Panc1 (cell line): ENCODE measurements at regions not wholly inside any gene's neighbourhood (a gene's known extent, or its start where the extent isn't known, plus 50 kb on each side); places are given as distances from the start of the nearest gene placed in this dataset.

Experiments used
- ATAC-seq: fragments of 200-7000 bp; cut with Tn5 transposase; 2 replicates; pipeline ENCODE4 v1.9.1; 2020; ENCODE audit warnings: mild to moderate bottlenecking, moderate library complexity
- BruUV-seq: library from RNA; stranded (reverse); fragments of 400-500 nt; replicated peaks from 2 replicates; lab custom pipeline; 2021; lab: Mats Ljungman, UMichigan
- CTCF ChIA-PET: fragments of 300-600 bp; sonication (Branson Sonifier 250); formaldehyde crosslinking; loops from one replicate; lab custom pipeline; 2022; ENCODE audit warnings: antibody characterized with exemption; lab: Charles Lee
- POLR2A ChIA-PET: fragments of 300-600 bp; sonication (Branson Sonifier 250); formaldehyde crosslinking; loops from one replicate; lab custom pipeline; 2022; ENCODE audit warnings: antibody characterized with exemption; lab: Charles Lee
- DNase-seq: peaks from one replicate; pipeline ENCODE4 v3.0.0-alpha.2; 2010; ENCODE audit warnings: low read depth, low spot score
- H3K27ac ChIP-seq: 2 replicates; pipeline ENCODE4 v1.5.1; 2011; ENCODE audit warnings: mild to moderate bottlenecking, low read length, inconsistent platforms
- H3K27me3 ChIP-seq: fragments of 200-500 bp; sonication (Bioruptor generic); 2 replicates; pipeline ENCODE4 v1.6.0; 2014; ENCODE audit warnings: low read length, inconsistent platforms; ENCODE audit not compliant: control insufficient read depth, insufficient read depth
- H3K36me3 ChIP-seq: fragments of 200-500 bp; sonication (Bioruptor generic); 2 replicates; pipeline ENCODE4 v1.5.1; 2014; ENCODE audit warnings: inconsistent platforms, mild to moderate bottlenecking, low read length, moderate library complexity; ENCODE audit not compliant: control insufficient read depth, insufficient read depth
- H3K4me1 ChIP-seq: 2 replicates; pipeline ENCODE4 v1.5.1; 2011; ENCODE audit warnings: inconsistent platforms, mild to moderate bottlenecking, low read length, moderate library complexity; ENCODE audit not compliant: control insufficient read depth, insufficient read depth
- H3K4me3 ChIP-seq, 2 experiments: 2 replicates each; pipeline ENCODE4 v1.5.1; 2011 to 2012; ENCODE audit warnings: low read depth in 2 of 2, low read length in 2 of 2, mild to moderate bottlenecking in 2 of 2, inconsistent platforms in 1 of 2, moderate library complexity in 1 of 2
- H3K9me3 ChIP-seq: fragments of 200-500 bp; sonication (Bioruptor generic); 2 replicates; pipeline ENCODE4 v1.5.1; 2014; ENCODE audit warnings: low read depth, mild to moderate bottlenecking, inconsistent platforms, low read length, moderate library complexity; ENCODE audit not compliant: control insufficient read depth, insufficient read depth
- CTCF ChIP-seq: fragments of 450-650 bp; IDR thresholded peaks from 2 replicates; pipeline ENCODE4 v1.5.1; 2017; ENCODE audit warnings: mild to moderate bottlenecking
- POLR2AphosphoS5 ChIP-seq: IDR thresholded peaks from 2 replicates; pipeline ENCODE4 v1.6.1; 2012; ENCODE audit warnings: mild to moderate bottlenecking, low read depth, low read length, moderate library complexity
- REST ChIP-seq, 2 experiments: IDR thresholded peaks; 2 replicates each; pipeline ENCODE4 v1.6.1; 2011 to 2012; ENCODE audit warnings: low read depth in 2 of 2, control low read depth in 1 of 2, low read length in 1 of 2, mild to moderate bottlenecking in 1 of 2, moderate library complexity in 1 of 2; ENCODE audit not compliant: insufficient read depth in 1 of 2
- SIN3A ChIP-seq: IDR thresholded peaks from 2 replicates; pipeline ENCODE4 v1.6.1; 2012; ENCODE audit warnings: low read depth, mild to moderate bottlenecking, low read length, moderate library complexity, borderline replicate concordance; ENCODE audit not compliant: insufficient read depth
- TCF7L2 ChIP-seq: IDR thresholded peaks from 2 replicates; pipeline ENCODE4 v1.6.1; 2011; ENCODE audit warnings: mild to moderate bottlenecking, low read depth, low read length, inconsistent platforms
- in situ Hi-C: cut with HindIII; loops from 2 replicates; pipeline ENCODE4 v1.10.0; 2016; ENCODE audit warnings: low sequenced_read_pairs, low pct_unique_long_range_greater_than_20kb
- intact Hi-C: fragments of 100-400 bp; cut with micrococcal nuclease; formaldehyde crosslinking; loops from one replicate; pipeline ENCODE4 v1.10.0; 2022; ENCODE audit not compliant: unreplicated experiment

DNA sequence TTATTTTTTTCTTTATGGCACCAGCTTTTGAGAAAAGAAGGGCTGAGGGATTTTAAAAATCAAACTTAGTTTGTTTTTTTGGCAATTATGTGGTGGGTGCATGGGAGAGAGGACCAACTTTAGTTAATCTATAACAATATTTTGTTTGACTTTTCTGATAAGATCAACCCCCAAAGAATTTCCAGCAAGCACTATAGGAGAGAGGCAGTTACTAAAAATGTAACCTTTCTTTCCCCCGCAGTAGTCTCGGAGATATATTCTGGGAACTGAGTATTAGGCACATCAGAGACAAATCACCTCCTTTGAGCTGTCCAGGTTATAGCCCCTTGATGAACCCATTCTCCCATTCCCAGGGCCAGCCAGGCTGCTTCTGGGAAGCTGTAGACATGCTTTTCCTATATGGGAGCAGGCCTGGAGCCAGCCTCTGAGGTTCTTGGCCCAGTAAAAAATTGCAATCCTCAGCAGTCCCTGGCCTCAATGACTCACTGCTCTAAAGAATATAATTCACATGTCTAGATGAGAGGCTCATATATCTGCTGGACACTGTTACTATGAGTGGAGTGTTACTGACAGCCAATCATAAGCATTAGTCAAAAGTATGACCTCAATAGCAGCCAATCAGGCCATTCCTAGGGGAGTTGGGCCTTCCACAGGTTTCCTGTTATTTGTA, 138.3 kb upstream of the AGBL1 start:
- no TSS peak for BruUV-seq
- POLR2A ChIA-PET = no interaction called here
- DNase-seq (no peak), ATAC-seq (no peak)
- in situ Hi-C loops = no loop called here
- no peaks in the 10 kb centered on the region for H3K4me1 ChIP-seq
- no peaks in the 10 kb centered on the region for H3K9me3 ChIP-seq
- CTCF ChIA-PET = no interaction called here
- no peak overlapping the region for H3K27ac ChIP-seq
- no peaks in the 10 kb centered on the region for H3K36me3 ChIP-seq
- TF ChIP-seq TCF7L2 (no peak), SIN3A (no peak), REST (IDR thresholded peaks at IDR 0.05; ENCODE audit: insufficient read depth in 1 of 2, low read depth in 2 of 2, low read length in 1 of 2) (no peak), CTCF (no peak), POLR2AphosphoS5 (no peak)
- H3K4me3 ChIP-seq = no peak overlapping the region
- H3K27me3 ChIP-seq = no peaks in the 10 kb centered on the region
- intact Hi-C loops = no loop called here

DNA sequence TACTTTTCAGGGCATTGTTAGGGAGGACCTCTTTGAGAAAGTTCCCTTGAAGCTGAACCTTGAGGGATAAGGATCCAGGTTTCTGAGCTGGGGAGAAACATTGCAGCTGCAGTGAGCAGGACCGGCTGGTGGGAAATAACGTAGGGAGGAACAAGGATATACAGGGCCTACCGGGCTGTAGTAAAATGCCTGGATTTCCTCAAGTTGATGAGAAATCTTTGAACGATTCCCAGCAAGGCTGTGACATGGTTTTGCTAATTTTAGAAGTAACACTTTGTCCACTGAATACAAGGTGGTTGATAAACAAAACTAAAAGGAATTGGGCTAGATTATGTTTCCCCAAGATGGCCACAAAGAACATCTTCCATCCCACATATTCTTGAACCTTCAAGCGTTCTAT, 137.0 kb upstream of the AGBL1 start:
- Histone ChIP-seq H3K4me1 (no peaks in the 10 kb centered on the region), H3K4me3 (no peak overlapping the region), H3K36me3 (no peaks in the 10 kb centered on the region), H3K27ac (no peak overlapping the region), H3K27me3 (no peaks in the 10 kb centered on the region), H3K9me3 (no peaks in the 10 kb centered on the region)
- ATAC-seq = no peak
- in situ Hi-C loops = no loop called here
- intact Hi-C loops = no loop called here
- BruUV-seq = no TSS peak
- ChIA-PET CTCF (interaction anchor here (0.6 kb wide), 1 partner anchor 34 kb away, joined by 5 read pairs; no protein-coding TSS in a partner anchor), POLR2A (no interaction called here)
- TF ChIP-seq TCF7L2 (no peak), CTCF (no peak), REST (IDR thresholded peaks at IDR 0.05; ENCODE audit: insufficient read depth in 1 of 2, low read depth in 2 of 2, low read length in 1 of 2) (no peak), POLR2AphosphoS5 (no peak), SIN3A (no peak)
- DNase-seq = no peak
